ENCODE measurements at regions not wholly inside any gene's neighbourhood (a gene's known extent, or its start where the extent isn't known, plus 50 kb on each side); places are given as distances from the start of the nearest gene placed in this dataset.

- H2AFZ ChIP-seq (ENCODE audit: low read depth, low read length) = no peak overlapping the region
- H3K4me2 ChIP-seq (ENCODE audit: low read length) = no peak overlapping the region
- H3F3A ChIP-seq (ENCODE audit: insufficient read depth, low read length, poor library complexity, severe bottlenecking) = no peaks in the 10 kb centered on the region
Measured at GRCh38 chr11:128335729-128336128, 251.6 kb downstream of the ETS1 start.

GRCh38 chr11:128334311-128335044, 252.9 kb downstream of the ETS1 start:
- no peaks in the 10 kb centered on the region for H3K36me3 ChIP-seq (ENCODE audit: insufficient read depth, low read length)
- H3K27ac ChIP-seq (ENCODE audit: low read length) = no peak overlapping the region
- no peak overlapping the region for H2AFZ ChIP-seq (ENCODE audit: low read depth, low read length)
- TF ChIP-seq CTCF (IDR thresholded peaks at IDR 0.05; ENCODE audit: poor library complexity, severe bottlenecking) (no peak), TAF1 (IDR thresholded peaks at IDR 0.05; ENCODE audit: low read depth) (no peak), EZH2 (IDR thresholded peaks at IDR 0.05; ENCODE audit: borderline replicate concordance, insufficient read depth, low read length, poor library complexity, severe bottlenecking) (no peak), RAD21 (conservative IDR thresholded peaks at IDR 0.05) (no peak), POLR2AphosphoS5 (IDR thresholded peaks at IDR 0.05) (no peak), SMC3 (conservative IDR thresholded peaks at IDR 0.05; ENCODE audit: poor library complexity) (no peak), EP300 (conservative IDR thresholded peaks at IDR 0.05; ENCODE audit: poor library complexity, severe bottlenecking) (no peak), MXI1 (conservative IDR thresholded peaks at IDR 0.05; ENCODE audit: poor library complexity, severe bottlenecking) (no peak)
- TF ChIP-seq, protein P1, sequence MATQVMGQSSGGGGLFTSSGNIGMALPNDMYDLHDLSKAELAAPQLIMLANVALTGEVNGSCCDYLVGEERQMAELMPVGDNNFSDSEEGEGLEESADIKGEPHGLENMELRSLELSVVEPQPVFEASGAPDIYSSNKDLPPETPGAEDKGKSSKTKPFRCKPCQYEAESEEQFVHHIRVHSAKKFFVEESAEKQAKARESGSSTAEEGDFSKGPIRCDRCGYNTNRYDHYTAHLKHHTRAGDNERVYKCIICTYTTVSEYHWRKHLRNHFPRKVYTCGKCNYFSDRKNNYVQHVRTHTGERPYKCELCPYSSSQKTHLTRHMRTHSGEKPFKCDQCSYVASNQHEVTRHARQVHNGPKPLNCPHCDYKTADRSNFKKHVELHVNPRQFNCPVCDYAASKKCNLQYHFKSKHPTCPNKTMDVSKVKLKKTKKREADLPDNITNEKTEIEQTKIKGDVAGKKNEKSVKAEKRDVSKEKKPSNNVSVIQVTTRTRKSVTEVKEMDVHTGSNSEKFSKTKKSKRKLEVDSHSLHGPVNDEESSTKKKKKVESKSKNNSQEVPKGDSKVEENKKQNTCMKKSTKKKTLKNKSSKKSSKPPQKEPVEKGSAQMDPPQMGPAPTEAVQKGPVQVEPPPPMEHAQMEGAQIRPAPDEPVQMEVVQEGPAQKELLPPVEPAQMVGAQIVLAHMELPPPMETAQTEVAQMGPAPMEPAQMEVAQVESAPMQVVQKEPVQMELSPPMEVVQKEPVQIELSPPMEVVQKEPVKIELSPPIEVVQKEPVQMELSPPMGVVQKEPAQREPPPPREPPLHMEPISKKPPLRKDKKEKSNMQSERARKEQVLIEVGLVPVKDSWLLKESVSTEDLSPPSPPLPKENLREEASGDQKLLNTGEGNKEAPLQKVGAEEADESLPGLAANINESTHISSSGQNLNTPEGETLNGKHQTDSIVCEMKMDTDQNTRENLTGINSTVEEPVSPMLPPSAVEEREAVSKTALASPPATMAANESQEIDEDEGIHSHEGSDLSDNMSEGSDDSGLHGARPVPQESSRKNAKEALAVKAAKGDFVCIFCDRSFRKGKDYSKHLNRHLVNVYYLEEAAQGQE (IDR thresholded peaks at IDR 0.05; ENCODE audit: borderline replicate concordance) = no peak
- no peak overlapping the region for H3K4me2 ChIP-seq (ENCODE audit: low read length)
- no peaks in the 10 kb centered on the region for H4K20me1 ChIP-seq (ENCODE audit: insufficient read depth)
- H3K9me2 ChIP-seq (ENCODE audit: insufficient read depth, low read length) = no peaks in the 10 kb centered on the region
- H3K79me2 ChIP-seq (replicated peaks; ENCODE audit: insufficient read depth, low read length) = no peaks in the 10 kb centered on the region
- H3K4me3 ChIP-seq (ENCODE audit: low read length) = no peak overlapping the region
- H3K9ac ChIP-seq (ENCODE audit: low read length) = no peak overlapping the region
- H3K9me3 ChIP-seq (ENCODE audit: low read length) = no peaks in the 10 kb centered on the region
- no peaks in the 10 kb centered on the region for H3K27me3 ChIP-seq (ENCODE audit: insufficient read depth, low read depth, low read length)
- no peaks in the 10 kb centered on the region for H3F3A ChIP-seq (ENCODE audit: insufficient read depth, low read length, poor library complexity, severe bottlenecking)

More at GRCh38 chr11:128335729-128336128, 251.6 kb downstream of the ETS1 start:
- Histone ChIP-seq H3K36me3 (ENCODE audit: insufficient read depth, low read length) (no peaks in the 10 kb centered on the region), H3K9ac (ENCODE audit: low read length) (no peak overlapping the region), H3K79me2 (replicated peaks; ENCODE audit: insufficient read depth, low read length) (no peaks in the 10 kb centered on the region), H3K9me2 (ENCODE audit: insufficient read depth, low read length) (no peaks in the 10 kb centered on the region), H3K27ac (ENCODE audit: low read length) (no peak overlapping the region), H3K4me3 (ENCODE audit: low read length) (no peak overlapping the region), H3K9me3 (ENCODE audit: low read length) (no peaks in the 10 kb centered on the region), H4K20me1 (ENCODE audit: insufficient read depth) (no peaks in the 10 kb centered on the region), H3K27me3 (ENCODE audit: insufficient read depth, low read depth, low read length) (no peaks in the 10 kb centered on the region)
- TF ChIP-seq EP300 (conservative IDR thresholded peaks at IDR 0.05; ENCODE audit: poor library complexity, severe bottlenecking) (no peak), MXI1 (conservative IDR thresholded peaks at IDR 0.05; ENCODE audit: poor library complexity, severe bottlenecking) (no peak)
